ENCODE measurements at regions not wholly inside any gene's neighbourhood (a gene's known extent, or its start where the extent isn't known, plus 50 kb on each side); places are given as distances from the start of the nearest gene placed in this dataset.

- TF ChIP-seq ATF3 (IDR thresholded peaks at IDR 0.05) (no peak), SIN3A (IDR thresholded peaks at IDR 0.05; ENCODE audit: low read depth) (no peak), FOSL1 (IDR thresholded peaks at IDR 0.05; ENCODE audit: low read depth) (no peak), POLR2AphosphoS5 (IDR thresholded peaks at IDR 0.05; ENCODE audit: low read depth, low read length) (no peak), CEBPB (IDR thresholded peaks at IDR 0.05; ENCODE audit: low read depth) (no peak)
These were observed 68.5 kb upstream of the FREM2 start (continued) for GRCh38 chr13:38618336-38618735.

GRCh38 chr13:38618881-38619280 lies 68.0 kb upstream of the FREM2 start:
- TF ChIP-seq POLR2A (IDR thresholded peaks at IDR 0.05; ENCODE audit: borderline replicate concordance, extremely low read depth, insufficient read depth, insufficient read length) (no peak), SRF (IDR thresholded peaks at IDR 0.05; ENCODE audit: low read depth) (no peak), CEBPB (IDR thresholded peaks at IDR 0.05; ENCODE audit: low read depth) (no peak), ZFX (IDR thresholded peaks at IDR 0.05) (no peak), ZNF274 (IDR thresholded peaks at IDR 0.05; ENCODE audit: low read depth, low read length) (no peak), POLR2AphosphoS5 (IDR thresholded peaks at IDR 0.05; ENCODE audit: low read depth, low read length) (no peak), SP1 (IDR thresholded peaks at IDR 0.05; ENCODE audit: low read depth) (no peak), EZH2 (IDR thresholded peaks at IDR 0.05) (no peak), CTCF (IDR thresholded peaks at IDR 0.05 in 2 of 3, conservative IDR thresholded peaks at IDR 0.05 in 1 of 3; ENCODE audit: borderline replicate concordance in 1 of 3, insufficient read depth in 1 of 3, low read depth in 2 of 3, low read length in 2 of 3) (no peak), MAX (IDR thresholded peaks at IDR 0.05) (no peak), TCF7L2 (IDR thresholded peaks at IDR 0.05; ENCODE audit: borderline replicate concordance, extremely low read depth, insufficient read depth, insufficient read length) (no peak), FOSL1 (IDR thresholded peaks at IDR 0.05; ENCODE audit: low read depth) (no peak), SIN3A (IDR thresholded peaks at IDR 0.05; ENCODE audit: low read depth) (no peak), ELF1 (IDR thresholded peaks at IDR 0.05; ENCODE audit: borderline replicate concordance, low read depth) (no peak), REST (IDR thresholded peaks at IDR 0.05; ENCODE audit: low read depth) (no peak), JUND (IDR thresholded peaks at IDR 0.05) (no peak)

More at GRCh38 chr13:38618881-38619280, 68.0 kb upstream of the FREM2 start:
- no peak overlapping the region for H3K27ac ChIP-seq (ENCODE audit: low read depth, low read length)
- H3K9me2 ChIP-seq (ENCODE audit: insufficient read depth), result no peaks in the 10 kb centered on the region
- H3K79me2 ChIP-seq (ENCODE audit: insufficient read depth, low read length), result no peaks in the 10 kb centered on the region
- CTCF ChIA-PET, result no interaction called here
- no peaks in the 10 kb centered on the region for H4K20me1 ChIP-seq (ENCODE audit: insufficient read depth)
- ATAC-seq (no peak), DNase-seq (ENCODE audit: low read depth, low spot score) (no peak)
- RAD21 ChIA-PET (ENCODE audit: low non-redundant PET in 1 of 2, low total read pairs in 2 of 2, uncharacterized antibody in 2 of 2, unreplicated experiment in 2 of 2), result no interaction called here
- no peak overlapping the region for H3K9ac ChIP-seq (ENCODE audit: low read length)
- POLR2A ChIA-PET, result no interaction called here
- H3K4me3 ChIP-seq (replicated peaks in 1 of 2; ENCODE audit: low read depth in 1 of 2, low read length in 2 of 2), result no peak overlapping the region
- intact Hi-C loops (cut with micrococcal nuclease), result no loop called here
- no TSS peak for BruUV-seq (replicated peaks)
- H3K27me3 ChIP-seq (ENCODE audit: insufficient read depth, low read length), result no peaks in the 10 kb centered on the region
- no peak overlapping the region for H3K4me2 ChIP-seq (ENCODE audit: low read length)
- H3K4me1 ChIP-seq (ENCODE audit: control insufficient read depth in 1 of 2, insufficient read depth in 2 of 2, low read length in 2 of 2), result no peaks in the 10 kb centered on the region
- peaks cover 0 to 6% of the 10 kb centered on the region in 2 experiments; a peak in 1 of 4 replicates for H3K9me3 ChIP-seq (ENCODE audit: control insufficient read depth in 1 of 2, insufficient read depth in 1 of 2, low read depth in 1 of 2, low read length in 2 of 2)
- no peaks in the 10 kb centered on the region for H3K36me3 ChIP-seq (ENCODE audit: control insufficient read depth in 1 of 2, insufficient read depth in 2 of 2, low read length in 2 of 2)
- H2AFZ ChIP-seq (ENCODE audit: low read depth, low read length, poor library complexity, severe bottlenecking), result no peak overlapping the region

All from HCT116 (cell line).